Hepatic stellate cell (primary cell): ENCODE measurements at regions not wholly inside any gene's neighbourhood (a gene's known extent, or its start where the extent isn't known, plus 50 kb on each side); places are given as distances from the start of the nearest gene placed in this dataset.

Experiments used
- DNase-seq: peaks from one replicate; pipeline ENCODE4 v3.0.0; 2011; ENCODE audit warnings: low spot score

DNA sequence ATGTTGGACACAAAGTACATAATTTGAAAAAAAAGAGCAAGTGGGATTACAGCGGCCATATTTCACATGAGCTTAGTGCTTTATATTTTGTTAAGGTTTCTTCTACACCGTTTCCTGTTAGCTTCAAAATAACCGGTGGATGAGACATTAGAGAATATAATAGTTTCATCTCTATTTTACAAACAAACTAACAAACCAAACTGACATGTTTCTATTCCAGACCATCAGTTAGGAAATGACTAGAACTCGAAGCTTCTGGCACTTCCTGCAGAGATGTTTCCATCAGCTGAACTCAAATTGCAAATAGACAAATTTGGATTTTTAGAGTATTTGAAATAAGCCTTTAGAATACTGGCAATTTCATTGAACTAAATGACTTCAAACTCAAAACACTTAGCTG lies 86.5 kb downstream of the MTRR start:
- no peak for DNase-seq

DNA sequence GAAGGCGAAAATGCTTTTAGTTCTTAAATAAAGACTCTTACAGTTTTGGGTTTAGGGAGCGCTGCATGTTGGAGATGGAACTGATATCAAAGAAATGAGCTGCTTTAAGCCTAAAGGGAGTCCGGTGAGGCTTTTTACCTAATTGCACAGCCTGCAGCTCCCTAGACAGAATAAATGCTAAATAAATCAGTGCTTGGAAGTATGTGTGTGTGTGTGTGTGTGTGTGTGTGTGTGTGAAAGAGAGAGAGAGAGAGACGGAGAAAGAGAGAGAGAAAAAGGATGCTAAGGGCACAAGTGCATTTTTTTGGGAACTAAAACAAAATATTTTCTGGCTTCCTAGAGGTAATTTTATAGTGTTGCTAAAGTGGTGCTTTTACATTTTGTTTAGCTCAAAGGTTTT lies 88.4 kb downstream of the MTRR start:
- no peak for DNase-seq

DNA sequence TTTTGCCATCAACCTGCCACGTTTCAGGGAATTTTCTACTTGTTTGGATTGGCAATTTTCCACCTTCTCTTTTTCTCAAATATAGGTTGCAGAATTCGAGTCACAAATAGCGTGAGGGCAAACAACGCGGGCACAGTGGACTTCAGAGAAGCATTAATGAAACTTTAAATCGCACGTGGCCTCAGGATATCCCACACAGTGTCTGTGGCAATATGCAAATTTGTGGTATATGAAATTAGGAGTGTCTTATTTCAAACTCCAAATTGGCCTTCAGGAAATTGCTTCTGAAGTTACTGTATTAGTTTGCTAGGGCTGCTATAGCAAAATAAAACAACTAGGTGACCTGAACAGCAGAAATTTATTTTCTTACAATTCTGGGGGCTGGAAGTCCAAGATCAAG lies 91.2 kb downstream of the MTRR start:
- no peak for DNase-seq

DNA sequence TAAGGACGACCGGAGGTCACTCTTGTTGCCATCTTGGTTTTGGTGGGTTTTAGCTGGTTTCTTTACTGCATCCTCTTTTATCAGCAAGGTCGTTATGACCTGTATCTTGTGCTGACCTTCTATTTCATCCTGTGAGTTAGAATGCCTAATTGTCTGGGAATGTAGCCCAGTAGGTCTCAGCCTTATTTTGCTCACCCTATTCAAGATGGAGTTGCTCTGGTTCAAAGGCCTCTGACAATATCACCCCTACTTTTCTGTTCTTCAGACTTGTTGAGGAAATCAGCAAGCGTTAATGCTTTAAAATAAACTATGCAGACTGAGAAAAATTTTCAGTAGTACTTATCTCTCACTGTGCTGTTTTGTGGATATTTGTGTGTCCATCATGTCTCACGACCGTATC lies 92.6 kb downstream of the MTRR start:
- DNase-seq = no peak

DNA sequence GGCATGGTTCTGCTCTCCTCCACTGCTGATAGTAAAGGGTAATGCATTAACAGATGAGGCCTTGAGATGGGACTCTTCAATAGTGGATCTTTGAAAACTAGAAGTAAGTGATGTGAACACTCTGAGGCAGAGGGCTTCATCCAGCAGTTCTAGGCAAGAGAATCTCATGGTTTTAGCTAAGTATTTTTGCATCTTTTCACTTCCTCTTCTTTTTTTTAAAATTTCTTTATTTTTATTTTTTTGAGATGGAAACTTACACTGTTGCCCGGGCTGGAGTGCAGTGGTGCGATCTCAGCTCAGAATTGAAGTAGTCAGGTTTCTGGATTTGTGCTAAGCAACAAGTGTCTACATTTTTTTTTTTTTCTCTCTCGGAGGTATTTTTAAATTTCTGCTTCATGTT lies 101.9 kb downstream of the MTRR start:
- DNase-seq = no peak

DNA sequence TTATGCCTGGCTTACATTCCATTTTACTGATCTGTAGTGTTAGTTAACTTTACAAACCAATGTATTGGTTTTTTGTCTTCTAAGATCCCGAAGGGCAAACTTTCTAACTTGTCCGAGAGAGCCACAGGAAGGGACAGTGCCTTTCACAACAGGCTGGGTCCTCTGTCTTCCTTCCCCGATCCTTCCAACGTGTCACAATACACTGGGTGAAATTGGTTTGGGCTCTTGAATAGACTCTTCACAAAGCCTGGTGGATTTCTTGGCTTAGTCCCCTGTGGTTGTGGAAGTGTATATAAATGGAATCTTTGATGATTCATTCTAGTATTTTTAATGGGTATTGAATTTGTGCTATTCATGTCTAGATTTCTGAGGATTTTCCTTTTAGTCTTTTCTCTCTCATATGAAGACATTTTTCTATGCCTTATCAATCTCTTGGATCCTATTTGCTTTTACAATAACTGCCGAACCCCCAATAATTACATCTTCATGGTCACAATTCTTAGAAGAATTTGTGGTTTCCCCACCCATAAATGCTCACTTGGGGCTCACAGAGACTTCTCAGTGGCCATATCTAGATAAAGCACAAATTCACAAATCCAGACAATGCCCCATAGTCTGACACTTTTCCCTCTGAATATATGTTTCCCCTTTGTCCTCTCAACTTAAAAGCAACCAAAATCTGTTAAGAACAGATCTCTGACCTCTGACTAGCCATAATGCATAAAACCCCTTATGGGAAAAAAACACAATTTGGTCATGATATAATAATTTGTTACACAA lies 107.7 kb downstream of the MTRR start:
- DNase-seq = no peak

DNA sequence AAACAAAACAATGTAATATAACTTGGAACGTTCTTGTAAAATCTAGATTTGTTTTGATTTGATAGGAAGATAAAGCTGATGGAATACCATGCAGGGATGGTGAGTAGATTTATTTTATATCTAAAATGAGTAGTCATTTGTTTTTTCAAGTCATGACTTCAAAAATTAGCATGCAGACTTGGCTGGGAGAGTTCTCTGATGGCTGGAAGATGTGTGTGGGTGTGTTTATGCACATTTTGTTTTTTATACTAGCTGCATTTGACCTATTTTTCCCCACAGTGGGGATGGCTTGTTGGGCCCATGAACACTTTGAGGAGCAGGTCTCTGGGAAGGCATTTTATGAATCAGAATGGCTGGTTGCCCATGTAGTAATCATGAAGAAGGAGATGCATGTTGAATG lies 109.2 kb downstream of the MTRR start:
- no peak for DNase-seq

DNA sequence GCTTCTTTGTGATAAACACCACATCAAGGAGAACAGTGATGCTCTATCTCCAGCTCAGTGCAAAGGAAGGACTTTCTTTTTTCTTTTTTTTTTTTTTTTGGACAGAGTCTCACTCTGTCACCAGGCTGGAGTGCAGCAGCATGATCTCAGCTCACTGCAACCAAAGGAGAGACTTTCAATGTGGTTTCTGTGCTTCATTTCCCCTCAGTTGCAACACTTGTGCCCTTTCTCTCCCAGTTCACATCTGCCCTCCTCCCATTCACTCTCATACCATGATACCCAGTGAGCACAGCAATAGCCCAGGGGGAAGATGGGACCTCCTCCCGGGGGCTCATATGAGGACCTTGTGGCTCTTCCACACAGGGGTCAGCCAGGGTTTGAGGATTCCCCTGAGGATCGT lies 110.0 kb downstream of the MTRR start:
- no peak for DNase-seq

DNA sequence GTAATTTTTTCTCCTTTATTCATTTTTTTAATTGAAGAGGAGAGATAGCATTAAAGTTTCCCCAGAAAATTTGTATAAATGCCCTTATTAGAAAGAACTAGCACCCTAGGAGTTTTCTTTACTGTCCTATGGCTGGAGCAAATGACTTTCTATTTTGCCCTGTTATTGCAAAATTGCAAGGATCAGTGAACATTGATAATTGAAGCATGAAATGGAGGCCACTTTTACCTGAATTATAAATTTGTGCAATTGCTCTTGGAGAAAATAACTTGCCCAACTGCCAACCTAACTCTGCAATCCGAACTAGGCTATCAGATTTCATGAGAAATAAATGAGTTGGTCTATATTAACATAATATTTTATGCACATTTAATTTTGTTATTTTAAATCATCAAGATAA lies 111.9 kb downstream of the MTRR start:
- no peak for DNase-seq

DNA sequence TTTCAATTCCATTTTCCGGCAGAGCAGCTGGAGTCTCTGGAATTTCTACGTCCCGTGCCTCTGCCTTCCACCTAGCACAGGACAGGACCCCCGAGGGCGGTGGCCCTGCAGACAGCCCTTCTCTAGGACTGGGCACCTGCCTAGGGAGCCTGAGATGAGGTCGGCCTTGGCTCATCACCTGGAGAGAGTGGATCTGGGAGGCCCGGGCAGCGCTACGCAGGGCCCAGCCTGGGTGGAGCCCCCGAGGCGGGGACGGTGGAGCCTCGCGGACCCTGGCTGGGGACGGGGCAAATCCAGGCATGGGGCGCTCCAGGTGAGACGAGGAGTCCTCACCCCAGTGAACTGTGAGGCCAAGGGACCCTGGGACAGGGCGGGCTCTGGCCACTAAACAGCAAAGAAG lies 114.5 kb downstream of the MTRR start:
- no peak for DNase-seq

DNA sequence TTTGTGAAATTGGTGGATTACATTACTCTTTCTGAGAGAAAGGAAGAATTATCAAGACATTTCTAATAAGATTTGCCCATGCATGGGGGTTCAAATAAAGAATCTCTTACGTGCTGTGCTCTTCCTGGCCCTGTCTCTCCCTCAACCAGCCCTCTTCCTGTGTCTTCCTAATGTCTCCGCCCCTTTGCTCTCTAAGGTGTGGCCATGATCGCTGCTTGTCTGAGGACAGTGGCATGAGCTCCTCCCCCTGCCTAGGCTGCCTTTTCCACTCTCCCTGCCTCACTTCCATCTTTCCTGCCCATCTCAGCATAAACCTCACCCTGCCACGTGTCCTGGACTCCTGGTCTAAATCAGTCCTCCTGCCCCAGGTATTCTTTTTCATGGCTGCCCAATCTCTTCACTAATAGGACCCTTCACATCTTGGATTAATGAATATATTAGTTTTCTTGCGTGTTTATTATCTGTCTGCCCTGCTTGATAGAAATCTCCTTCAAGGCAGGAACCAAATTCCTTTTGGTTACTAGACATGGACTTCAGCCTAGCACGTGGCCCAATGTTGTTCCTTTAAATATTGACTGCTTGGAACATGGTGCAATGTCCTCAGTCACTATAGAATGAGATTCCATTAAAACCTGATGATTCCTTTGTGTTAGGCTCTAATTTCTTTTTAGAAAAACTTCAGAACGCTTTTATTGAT lies 122.3 kb downstream of the MTRR start:
- no peak for DNase-seq

DNA sequence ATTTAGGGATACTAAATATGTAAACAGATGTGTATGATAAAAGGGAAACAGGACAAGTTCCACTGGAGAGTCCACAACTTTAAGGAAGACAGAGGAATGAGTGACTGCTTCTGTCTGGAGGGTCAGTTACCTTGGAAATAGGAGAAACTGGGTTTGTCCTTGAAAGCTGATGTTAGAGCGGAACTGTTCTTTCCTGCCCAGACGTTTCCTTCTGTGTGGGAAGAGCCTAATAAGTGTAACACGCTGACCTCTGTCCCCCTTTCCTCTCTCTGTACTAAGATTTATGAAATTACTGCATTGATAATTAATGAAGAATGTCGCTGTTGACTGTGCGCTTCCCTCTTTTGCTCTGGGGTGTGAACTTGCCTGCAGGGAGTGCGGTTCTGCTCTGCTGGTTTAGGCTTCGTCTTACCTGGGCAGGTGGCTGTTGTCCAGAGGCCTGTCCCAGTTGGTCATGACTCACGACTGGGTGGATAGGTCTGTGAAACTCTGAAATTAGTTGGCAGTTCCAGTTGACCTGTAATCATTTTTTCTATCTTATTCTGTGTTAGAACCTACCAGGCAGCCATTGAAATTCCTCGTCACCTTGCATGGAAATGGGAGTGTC lies 126.8 kb downstream of the MTRR start:
- no peak for DNase-seq

DNA sequence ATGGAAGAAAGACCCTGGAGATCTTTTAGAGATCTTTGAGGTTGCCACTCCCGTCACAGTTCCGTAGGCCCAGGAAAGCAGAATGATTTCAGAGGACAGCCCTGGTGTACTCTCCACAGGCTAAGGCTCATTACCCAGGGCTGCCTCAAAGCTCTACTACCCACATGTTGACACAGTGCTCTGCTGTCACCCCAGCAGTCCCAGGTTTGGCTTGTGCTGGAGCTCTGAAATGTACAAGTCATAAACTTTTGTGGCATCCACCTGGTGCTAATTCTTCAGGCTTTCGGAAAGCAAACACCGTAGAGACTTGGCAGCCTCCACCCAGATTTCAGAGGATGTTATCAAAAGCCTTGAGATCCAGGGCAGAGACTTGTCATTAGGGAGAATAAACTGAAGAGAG lies 136.5 kb downstream of the MTRR start:
- no peak for DNase-seq

DNA sequence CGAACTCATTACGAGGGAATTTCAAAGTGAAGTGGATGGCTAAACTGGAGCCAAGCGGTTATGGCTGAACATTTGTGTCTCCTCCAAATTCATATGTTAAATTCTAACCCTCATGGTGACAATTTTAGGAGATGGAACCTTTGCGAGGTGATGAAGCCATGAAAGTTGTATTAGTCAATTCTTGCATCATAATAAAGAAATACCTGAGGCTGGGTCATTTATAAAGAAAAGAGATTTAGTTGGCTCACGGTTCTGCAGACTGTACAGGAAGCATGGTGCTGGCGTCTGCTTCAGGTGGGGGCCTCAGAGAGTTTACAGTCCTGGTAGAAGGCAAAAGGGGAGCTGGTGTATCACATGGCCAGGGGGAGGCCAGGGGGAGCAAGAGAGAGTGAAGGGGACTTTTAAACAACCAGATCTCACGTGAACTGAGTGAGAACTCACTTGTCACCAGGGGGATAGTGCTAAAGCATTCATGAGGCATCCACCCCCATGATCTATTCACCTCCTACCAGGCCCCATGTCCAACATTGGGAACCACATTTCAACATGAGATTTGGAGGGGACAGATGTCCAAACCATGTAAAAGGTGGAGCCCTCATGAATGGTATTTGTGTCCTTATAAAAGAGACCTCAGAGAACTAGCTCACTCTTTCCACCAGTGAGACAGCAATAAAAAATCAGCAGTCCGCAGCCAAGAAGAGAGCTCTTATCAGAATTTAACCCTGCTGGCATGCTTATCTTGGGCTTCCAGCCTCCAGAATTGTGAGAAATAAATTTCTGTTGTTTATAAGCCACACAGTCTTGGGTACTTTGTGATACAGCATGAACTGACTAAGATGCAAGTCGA lies 143.4 kb downstream of the MTRR start:
- DNase-seq = no peak

DNA sequence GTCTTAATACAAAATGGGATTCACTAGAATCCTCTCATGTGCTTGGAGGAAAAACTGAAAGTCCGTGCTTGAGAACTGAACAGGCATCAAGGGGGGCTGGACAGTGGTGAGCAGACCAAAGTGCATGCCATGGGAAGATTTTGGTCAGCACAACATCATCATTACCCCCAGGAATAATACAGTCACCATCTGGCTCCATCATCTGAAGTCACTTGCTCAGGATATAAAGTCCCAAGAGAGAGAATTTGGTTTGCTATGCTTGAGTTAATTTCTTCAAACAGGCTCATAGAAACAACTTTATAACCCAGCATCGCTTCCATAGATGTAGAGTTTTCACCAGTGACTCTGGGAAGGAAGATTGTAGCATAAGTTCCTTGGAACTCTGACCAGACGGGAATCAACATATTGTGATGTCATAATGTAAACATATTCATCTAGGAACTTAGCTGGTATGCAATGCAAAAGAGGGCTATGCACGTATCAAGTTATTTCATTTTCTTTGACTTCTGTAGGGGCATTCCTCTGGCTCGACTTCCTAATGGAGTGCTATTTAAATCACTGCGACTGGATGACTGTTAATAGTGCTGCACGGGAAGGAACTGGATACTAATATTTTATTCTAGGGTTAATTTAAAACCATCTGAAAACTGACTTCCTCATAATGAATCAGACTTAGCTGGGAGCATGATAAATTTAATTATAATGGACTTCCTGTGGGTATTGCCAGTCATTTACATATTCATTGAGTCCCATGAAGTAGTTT lies 145.2 kb downstream of the MTRR start:
- no peak for DNase-seq

DNA sequence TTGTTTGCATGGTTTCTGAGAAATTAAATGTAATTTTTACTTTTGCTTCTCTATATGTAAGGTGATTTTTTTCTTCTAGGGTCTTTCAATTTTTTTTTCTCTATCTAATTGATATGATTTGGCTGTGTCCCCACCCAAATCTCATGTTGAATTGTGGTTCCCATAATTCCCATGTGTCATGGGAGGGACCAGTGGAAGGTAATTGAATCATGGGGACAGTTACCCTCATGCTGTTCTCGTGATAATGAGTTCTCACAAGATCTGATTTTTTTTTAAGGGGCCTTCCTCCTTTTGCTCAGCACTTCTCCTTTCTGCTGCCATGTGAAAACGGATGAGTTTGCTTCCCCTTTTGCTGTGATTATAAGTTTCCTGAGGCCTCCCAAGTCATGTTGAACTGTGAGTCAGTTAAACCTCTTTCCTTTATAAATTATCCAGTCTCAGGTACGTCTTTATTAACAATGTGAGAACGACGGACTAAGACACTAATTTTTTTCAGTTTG lies 150.8 kb downstream of the MTRR start:
- no peak for DNase-seq

DNA sequence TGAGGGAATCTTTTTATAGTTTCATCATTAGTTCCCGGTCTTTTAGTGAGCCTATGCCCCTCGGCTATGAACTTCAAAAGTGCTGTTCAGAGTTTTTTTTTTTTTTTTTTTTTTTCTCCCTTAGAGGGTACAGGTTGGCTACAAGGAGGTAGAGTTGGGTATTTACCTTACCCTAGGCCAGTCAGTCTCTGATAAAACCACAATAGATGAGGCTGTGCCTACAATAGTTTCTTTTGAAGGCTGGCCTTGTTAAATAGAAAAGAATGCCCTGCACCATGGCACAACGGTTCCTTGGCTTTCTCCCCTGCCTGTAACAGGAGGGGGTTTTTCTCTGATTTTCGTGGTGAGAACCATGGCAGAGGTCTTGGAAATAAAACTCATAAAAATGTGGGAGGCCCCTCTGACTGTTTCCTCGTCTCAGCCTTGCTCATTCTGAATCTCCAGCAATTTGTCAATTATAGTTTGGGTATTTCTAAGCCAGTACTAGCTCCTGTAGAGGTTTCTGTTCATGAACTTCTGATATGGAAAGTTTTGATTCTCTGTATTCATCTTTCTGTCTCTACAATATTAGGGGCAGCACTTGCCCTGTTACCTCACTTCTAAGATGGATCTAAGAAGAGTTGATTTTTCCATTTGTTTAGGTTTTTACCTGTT lies 152.0 kb downstream of the MTRR start:
- no peak for DNase-seq

DNA sequence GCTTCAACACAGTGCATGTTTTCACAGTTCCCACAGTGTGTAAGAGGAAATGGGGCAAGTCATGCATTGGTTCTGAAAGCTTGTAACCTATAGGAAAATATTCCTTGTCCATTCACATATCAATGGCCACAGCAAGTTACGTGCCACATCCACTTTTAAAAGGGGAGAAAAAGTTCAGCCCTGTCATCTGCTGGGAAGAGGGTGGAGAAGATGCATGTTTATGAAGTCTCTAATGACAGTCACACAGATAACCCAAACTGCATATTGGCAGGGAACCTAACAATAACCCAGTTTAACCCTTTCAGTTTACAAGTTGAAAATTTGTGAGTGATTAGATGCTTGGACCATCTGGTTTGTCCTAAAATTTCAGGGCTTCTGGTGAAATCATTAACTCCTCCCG lies 159.3 kb downstream of the MTRR start:
- DNase-seq = no peak

DNA sequence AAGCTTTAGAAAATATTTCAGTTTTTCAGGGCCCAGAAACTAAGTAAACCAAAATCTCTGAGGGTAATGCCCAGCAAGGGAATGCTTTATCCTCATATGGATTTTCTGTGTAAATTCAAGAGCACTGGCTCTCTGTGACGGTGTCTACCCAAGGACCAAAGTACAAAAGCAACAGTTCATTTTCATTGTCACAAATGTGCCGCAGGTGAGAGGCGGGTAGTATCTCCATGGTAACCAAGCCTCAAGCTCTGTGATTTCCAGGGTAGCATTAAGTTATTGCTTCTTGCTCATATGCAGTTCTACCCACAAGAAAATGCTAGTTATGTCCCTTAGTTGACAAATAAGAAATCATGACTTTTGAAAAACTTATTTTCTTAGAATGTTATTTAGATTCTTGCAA lies 164.3 kb downstream of the MTRR start:
- no peak for DNase-seq

DNA sequence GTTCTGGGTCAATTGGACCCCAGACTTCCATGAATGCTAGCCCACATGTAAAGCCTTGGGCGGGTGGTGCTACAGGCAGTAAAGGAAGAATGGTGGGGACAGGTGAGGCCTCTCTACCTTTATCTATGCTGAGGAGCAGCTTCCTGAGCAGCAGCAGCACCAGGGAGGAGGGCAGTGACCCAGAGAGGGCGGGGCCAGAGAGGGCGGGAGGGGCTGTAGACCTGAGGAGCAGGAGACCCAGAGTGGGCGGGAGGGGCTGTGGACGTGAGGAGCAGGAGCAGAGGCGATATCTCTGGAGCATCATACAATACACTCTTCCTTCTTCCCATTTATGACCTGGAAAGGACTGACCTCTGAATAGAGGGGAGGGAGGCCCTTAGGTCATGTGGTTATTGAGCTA lies 165.9 kb downstream of the MTRR start:
- DNase-seq = no peak

DNA sequence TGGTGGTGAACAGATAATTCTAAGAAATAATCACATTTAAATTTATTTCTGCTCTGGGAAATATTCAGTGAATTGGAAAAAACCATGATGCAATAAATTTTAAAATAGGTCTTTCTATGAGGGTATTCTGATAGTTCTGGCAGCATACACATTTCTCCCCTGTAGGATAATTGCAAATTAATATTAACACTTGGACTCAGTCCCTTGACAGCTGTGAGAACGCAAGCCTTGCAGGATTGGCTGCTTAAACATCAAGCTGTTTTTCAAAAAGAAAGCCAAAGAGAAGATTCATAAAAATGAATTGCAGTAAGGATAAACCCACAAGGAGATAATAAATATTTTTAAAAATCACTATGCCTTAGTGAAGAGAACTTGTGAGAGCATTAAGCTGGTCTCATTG lies 180.0 kb downstream of the MTRR start:
- DNase-seq = no peak
